K562 (cell line): ENCODE measurements at regions not wholly inside any gene's neighbourhood (a gene's known extent, or its start where the extent isn't known, plus 50 kb on each side); places are given as distances from the start of the nearest gene placed in this dataset.

Source experiments
- ATAC-seq: fragments of 200-7000 bp; cut with Tn5 transposase; 3 replicates; pipeline ENCODE4 v1.9.1; 2020; ENCODE audit warnings: moderate library complexity
- BruUV-seq: library from RNA; stranded (reverse); fragments of 400-500 nt; replicated peaks from 2 replicates; lab custom pipeline; 2021; lab: Mats Ljungman, UMichigan
- CTCF ChIA-PET: fragments of 300-600 bp; formaldehyde crosslinking; extraction: SDS; loops from one replicate; lab custom pipeline; 2021; ENCODE audit warnings: low intra/inter-chr PET ratio; lab: Yijun Ruan, JAX
- POLR2A ChIA-PET: fragments of 300-600, 350-650 bp; sonication (Branson Sonifier 250); formaldehyde crosslinking; extraction: SDS; loops from one replicate; lab custom pipeline; 2021; ENCODE audit warnings: antibody characterized with exemption, inconsistent platforms; lab: Yijun Ruan, JAX
- DNase-seq, 4 experiments: peaks; one replicate each; pipeline versions ENCODE4 v3.0.0 to v3.0.0-alpha.2; 2011 to 2018; ENCODE audit warnings: low spot score in 3 of 4, mixed read lengths in 3 of 4; ENCODE audit errors: extremely low read depth in 1 of 4
- FAIRE-seq: peaks from 2 replicates; lab custom pipeline; 2011; peaks lifted over from hg19 to GRCh38; lab: Jason Lieb, UNC
- H2AFZ ChIP-seq: 2 replicates; pipeline ENCODE4 v1.6.0; 2011; ENCODE audit warnings: low read depth, low read length, control low read depth, inconsistent platforms
- H3K27ac ChIP-seq: fragments of 200-600 bp; 3 replicates; pipeline ENCODE4 v1.8.0; 2011; ENCODE audit warnings: low read depth, mild to moderate bottlenecking, control low read depth, inconsistent platforms, low read length, moderate library complexity, mixed read lengths; ENCODE audit errors: extremely low read depth
- H3K27me3 ChIP-seq, 2 experiments: fragments of 300-600 bp in 1 of 2; 2 replicates in 1 of 2; 3 replicates in 1 of 2; pipeline versions ENCODE4 v1.6.0 to v1.8.0; 2011; ENCODE audit warnings: inconsistent platforms in 2 of 2, low read length in 2 of 2, mild to moderate bottlenecking in 1 of 2, mixed read lengths in 1 of 2, moderate library complexity in 1 of 2; ENCODE audit not compliant: control insufficient read depth in 2 of 2, insufficient read depth in 2 of 2
- H3K36me3 ChIP-seq: fragments of 300-600 bp; 3 replicates; pipeline ENCODE4 v1.8.0; 2011; ENCODE audit warnings: mild to moderate bottlenecking, low read length, inconsistent platforms; ENCODE audit not compliant: control insufficient read depth, insufficient read depth
- H3K4me1 ChIP-seq, 2 experiments: fragments of 200-600 bp in 1 of 2; replicated peaks in 1 of 2; 2 replicates in 1 of 2; 3 replicates in 1 of 2; pipeline versions ENCODE4 v1.5.1 to v1.8.0; 2011; ENCODE audit warnings: inconsistent platforms in 2 of 2, low read length in 2 of 2, mild to moderate bottlenecking in 1 of 2, mixed read lengths in 1 of 2, moderate library complexity in 1 of 2; ENCODE audit not compliant: control insufficient read depth in 2 of 2, insufficient read depth in 2 of 2
- H3K4me2 ChIP-seq: 2 replicates; pipeline ENCODE4 v1.6.1; 2011; ENCODE audit warnings: low read length, control low read depth, inconsistent platforms, mixed read lengths; ENCODE audit not compliant: insufficient read depth
- H3K4me3 ChIP-seq: fragments of 200-600 bp; sonication (generic), shearing (Covaris generic); 2 replicates; pipeline ENCODE4 v1.5.1; 2016; ENCODE audit warnings: control low read depth, inconsistent platforms
- H3K79me2 ChIP-seq: fragments of 200-600 bp; 3 replicates; pipeline ENCODE4 v1.8.0; 2011; ENCODE audit warnings: low read length, inconsistent platforms; ENCODE audit not compliant: control insufficient read depth, insufficient read depth
- H3K9ac ChIP-seq, 2 experiments: 2 replicates each; pipeline versions ENCODE4 v1.6.0 to v1.6.1; 2011; ENCODE audit warnings: low read depth in 2 of 2, low read length in 2 of 2, control low read depth in 1 of 2, inconsistent platforms in 1 of 2, mild to moderate bottlenecking in 1 of 2, mixed read lengths in 1 of 2; ENCODE audit not compliant: insufficient read depth in 1 of 2
- H3K9me1 ChIP-seq: one replicate; pipeline ENCODE4 v1.6.0; 2011; ENCODE audit warnings: inconsistent platforms, mild to moderate bottlenecking, low read length, moderate library complexity; ENCODE audit not compliant: control insufficient read depth, insufficient read depth
- H3K9me3 ChIP-seq: replicated peaks from 2 replicates; pipeline ENCODE4 v1.5.1; 2011; ENCODE audit warnings: low read depth, low read length, inconsistent platforms; ENCODE audit not compliant: control insufficient read depth, insufficient read depth
- H4K20me1 ChIP-seq: replicated peaks from 2 replicates; pipeline ENCODE4 v1.6.1; 2011; ENCODE audit warnings: low read length, inconsistent platforms, mixed read lengths; ENCODE audit not compliant: control insufficient read depth, insufficient read depth
- ARID3B ChIP-seq: fragments of 250-450 bp; sonication (Bioruptor Pico); IDR thresholded peaks from 2 replicates; pipeline ENCODE4 v1.4.0; 2020; ENCODE audit warnings: borderline replicate concordance
- KAT7 ChIP-seq: sonication (generic); formaldehyde crosslinking; IDR thresholded peaks from 2 replicates; pipeline ENCODE4 v1.8.0; 2022; ENCODE audit warnings: missing genetic modification reagents, mild to moderate bottlenecking, borderline replicate concordance
- ZNF511 ChIP-seq: sonication (generic); formaldehyde crosslinking; IDR thresholded peaks from 2 replicates; pipeline ENCODE4 v1.8.0; 2022; ENCODE audit warnings: mild to moderate bottlenecking, missing genetic modification reagents
- WGBS: fragments of 100-300 bp; shearing (Covaris generic); methylation state at CpG from one replicate; pipeline ENCODE4 v1.1.6; 2016; ENCODE audit warnings: low coverage, mixed read lengths; ENCODE audit not compliant: insufficient coverage; ENCODE audit errors: missing lambda C conversion rate; 5-methylcytosine and 5-hydroxymethylcytosine counted together
- in situ Hi-C: fragments of 300-500 bp; cut with MboI; formaldehyde crosslinking; loops from 4 replicates; pipeline ENCODE4 v1.15.0; 2018; ENCODE audit warnings: inconsistent platforms, mixed read lengths
- intact Hi-C: fragments of 100-400 bp; cut with micrococcal nuclease; formaldehyde crosslinking; loops from 2 replicates; pipeline ENCODE4 v1.14.2; 2022

- TF ChIP-seq ARID3B = no peak
- no peak for TF ChIP-seq ZNF511 (CRISPR knock-in tag)
Observed at GRCh38 chr1:222247811-222248310, 300.0 kb downstream of the HHIPL2 start (continued).

GRCh38 chr1:222247081-222247480 is 300.8 kb downstream of the HHIPL2 start:
- ATAC-seq = no peak
- H3K27me3 ChIP-seq = no peaks in the 10 kb centered on the region
- in situ Hi-C loops = no loop called here
- no peak for DNase-seq
- no peak overlapping the region for H3K9ac ChIP-seq
- no peak overlapping the region for H3K27ac ChIP-seq
- no peak for TF ChIP-seq KAT7
- H3K36me3 ChIP-seq = no peaks in the 10 kb centered on the region
- intact Hi-C loops = no loop called here
- no peaks in the 10 kb centered on the region for H4K20me1 ChIP-seq
- FAIRE-seq = no peak
- 0% methylated on average over 1 of the region's 1 CpG for WGBS
- no peaks in the 10 kb centered on the region for H3K79me2 ChIP-seq
- H2AFZ ChIP-seq = no peak overlapping the region
- H3K4me2 ChIP-seq = no peak overlapping the region
- no peaks in the 10 kb centered on the region for H3K9me1 ChIP-seq
- H3K4me1 ChIP-seq = no peaks in the 10 kb centered on the region
- peaks cover 3% of the 10 kb centered on the region; the same call in 1 of the 2 replicates for H3K9me3 ChIP-seq
- ChIA-PET CTCF (no interaction called here), POLR2A (no interaction called here)
- no peak overlapping the region for H3K4me3 ChIP-seq
- BruUV-seq = no TSS peak
